ENCODE measurements at regions not wholly inside any gene's neighbourhood (a gene's known extent, or its start where the extent isn't known, plus 50 kb on each side); places are given as distances from the start of the nearest gene placed in this dataset.
A peak's percentile ranks its signal among the peaks of the same experiment; 100 is the strongest.

DNA sequence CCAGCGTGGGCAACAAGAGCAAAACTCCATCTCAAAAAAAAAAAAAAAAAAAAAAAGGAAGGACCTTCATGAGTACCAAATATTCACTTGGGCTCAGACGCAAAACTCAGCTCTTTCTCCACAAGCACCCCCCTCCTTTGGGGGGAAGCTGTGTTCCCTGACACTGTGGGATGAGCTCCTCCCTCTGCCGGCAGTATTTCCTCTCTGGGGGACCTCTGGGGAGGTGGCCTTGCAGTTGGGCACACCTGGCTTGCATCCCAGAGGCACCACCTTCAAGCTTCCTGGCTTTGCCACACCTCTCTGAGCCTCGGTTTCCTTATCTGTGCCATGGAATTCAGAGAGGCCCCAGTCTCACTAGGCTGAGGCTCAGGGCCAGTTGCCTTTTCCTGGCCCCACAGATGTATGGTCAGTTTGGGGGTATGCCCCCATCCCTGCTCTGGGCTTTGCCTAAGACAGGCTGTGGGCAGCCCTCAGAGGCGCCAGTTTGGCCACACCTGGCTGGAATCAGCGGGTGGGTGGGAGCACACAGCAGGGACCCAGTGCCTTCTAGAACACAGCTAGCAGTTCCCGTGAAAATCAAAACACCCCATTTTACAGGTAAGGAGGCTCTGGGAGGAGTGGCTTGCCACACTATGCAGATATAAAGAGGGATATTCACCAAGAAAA, 157.5 kb upstream of the IER5L start:
- peaks cover 9% of the 10 kb centered on the region for H3K9me3 Mint-ChIP-seq
- H3K4me1 Mint-ChIP-seq (ENCODE audit: low read depth) = peaks cover 39% of the 10 kb centered on the region
- H3K4me3 Mint-ChIP-seq = no peak overlapping the region
- H3K36me3 Mint-ChIP-seq (ENCODE audit: low read depth) = peaks cover 4% of the 10 kb centered on the region
- no peak overlapping the region for H3K27ac Mint-ChIP-seq
- peaks cover 8% of the 10 kb centered on the region for H3K27me3 Mint-ChIP-seq

DNA sequence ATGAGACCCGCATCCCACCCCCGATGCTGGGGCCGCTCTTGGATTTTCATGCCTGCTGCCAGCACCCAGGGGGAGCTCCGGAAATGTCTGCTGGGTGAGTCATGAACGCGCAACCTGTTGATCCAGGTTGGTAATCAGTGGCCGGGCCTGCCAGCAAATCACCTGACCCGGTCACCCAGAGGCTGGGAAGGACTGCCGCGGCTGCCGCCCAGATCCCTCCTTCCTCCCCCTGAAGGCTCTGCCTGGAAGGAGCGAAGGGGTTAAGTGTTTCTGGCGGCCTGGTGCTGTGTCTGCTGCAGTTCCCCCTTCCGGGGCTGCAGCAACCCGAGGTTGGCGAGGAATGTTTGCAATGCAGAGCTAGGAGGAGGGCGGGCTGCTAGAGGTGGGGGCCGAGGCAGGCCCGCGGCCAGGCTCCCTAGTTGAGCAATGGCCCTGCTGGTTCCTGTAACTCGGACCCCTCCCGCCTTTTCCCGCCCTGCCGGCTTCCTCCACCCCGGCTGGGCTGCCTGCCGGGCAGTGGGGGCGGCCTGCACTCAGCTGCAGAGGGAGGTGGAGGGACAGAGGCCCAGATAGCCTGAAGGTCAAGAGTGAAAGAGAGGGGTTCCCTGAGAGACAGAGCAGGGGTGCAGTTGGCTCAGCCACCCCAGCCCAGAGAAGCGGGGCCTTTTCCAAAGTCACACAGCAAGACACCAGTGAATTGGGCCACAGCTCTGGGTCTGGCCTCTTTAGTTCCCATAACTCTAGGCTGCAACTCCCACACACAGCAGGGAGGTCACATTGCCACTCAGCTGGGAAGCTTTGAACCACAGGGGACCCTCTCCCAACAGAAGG, 156.3 kb upstream of the IER5L start:
- H3K9me3 Mint-ChIP-seq = peaks cover 10% of the 10 kb centered on the region
- peaks cover 39% of the 10 kb centered on the region for H3K4me1 Mint-ChIP-seq (ENCODE audit: low read depth)
- peak overlapping the region; percentile 29 for H3K27ac Mint-ChIP-seq
- peaks cover 4% of the 10 kb centered on the region for H3K36me3 Mint-ChIP-seq (ENCODE audit: low read depth)
- H3K27me3 Mint-ChIP-seq = peaks cover 8% of the 10 kb centered on the region
- no peak overlapping the region for H3K4me3 Mint-ChIP-seq

DNA sequence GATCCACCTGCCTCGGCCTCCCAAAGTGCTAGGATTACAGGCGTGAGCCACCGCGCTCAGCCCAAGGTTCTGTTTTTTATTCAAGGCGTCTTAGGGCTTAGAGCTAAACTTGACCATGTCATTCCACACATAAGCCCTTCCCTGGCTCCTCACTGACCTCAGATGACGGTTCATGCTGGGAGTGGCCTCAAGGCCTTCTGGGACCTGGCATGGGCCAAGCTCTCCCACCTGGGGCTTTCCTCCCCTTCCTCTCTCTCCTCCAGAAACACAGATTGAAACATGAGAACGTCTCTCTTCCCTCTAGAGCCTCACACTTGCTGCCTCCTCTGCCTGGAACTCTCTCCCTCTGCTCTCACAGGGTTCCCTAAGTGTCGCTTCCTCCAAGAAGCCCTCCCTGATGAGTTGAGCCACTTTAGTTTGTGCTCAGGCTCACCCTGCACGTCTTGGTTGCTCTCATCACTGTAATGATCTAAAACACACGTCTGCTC, 155.6 kb upstream of the IER5L start:
- H3K4me1 Mint-ChIP-seq (ENCODE audit: low read depth) = peaks cover 43% of the 10 kb centered on the region
- H3K27me3 Mint-ChIP-seq = peaks cover 8% of the 10 kb centered on the region
- no peak overlapping the region for H3K27ac Mint-ChIP-seq
- H3K36me3 Mint-ChIP-seq (ENCODE audit: low read depth) = peaks cover 4% of the 10 kb centered on the region
- H3K4me3 Mint-ChIP-seq = no peak overlapping the region
- peaks cover 10% of the 10 kb centered on the region for H3K9me3 Mint-ChIP-seq

DNA sequence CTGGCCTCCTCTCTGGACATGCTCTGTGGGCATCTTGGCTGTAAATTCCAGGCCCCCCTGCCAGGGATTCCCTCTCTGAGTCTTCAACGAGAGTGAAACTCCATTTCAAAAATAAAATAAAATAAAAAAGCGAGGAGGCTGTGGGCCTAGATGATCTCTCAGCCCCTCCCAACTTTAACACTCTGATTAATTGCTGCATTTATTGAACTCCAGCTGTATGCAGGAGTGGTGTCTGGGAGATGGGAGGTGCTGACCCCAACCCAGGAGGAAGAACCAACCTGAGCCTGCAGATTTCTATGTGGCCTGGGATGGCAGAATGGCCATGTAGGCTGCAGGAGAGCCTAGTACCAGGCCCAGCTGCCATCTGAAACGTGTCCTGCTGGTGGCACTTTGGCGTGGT, 154.5 kb upstream of the IER5L start:
- Mint-ChIP-seq H3K4me3 (no peak overlapping the region), H3K9me3 (peaks cover 10% of the 10 kb centered on the region), H3K27me3 (peaks cover 3% of the 10 kb centered on the region), H3K4me1 (ENCODE audit: low read depth) (peaks cover 48% of the 10 kb centered on the region), H3K27ac (no peak overlapping the region), H3K36me3 (ENCODE audit: low read depth) (peaks cover 4% of the 10 kb centered on the region)

DNA sequence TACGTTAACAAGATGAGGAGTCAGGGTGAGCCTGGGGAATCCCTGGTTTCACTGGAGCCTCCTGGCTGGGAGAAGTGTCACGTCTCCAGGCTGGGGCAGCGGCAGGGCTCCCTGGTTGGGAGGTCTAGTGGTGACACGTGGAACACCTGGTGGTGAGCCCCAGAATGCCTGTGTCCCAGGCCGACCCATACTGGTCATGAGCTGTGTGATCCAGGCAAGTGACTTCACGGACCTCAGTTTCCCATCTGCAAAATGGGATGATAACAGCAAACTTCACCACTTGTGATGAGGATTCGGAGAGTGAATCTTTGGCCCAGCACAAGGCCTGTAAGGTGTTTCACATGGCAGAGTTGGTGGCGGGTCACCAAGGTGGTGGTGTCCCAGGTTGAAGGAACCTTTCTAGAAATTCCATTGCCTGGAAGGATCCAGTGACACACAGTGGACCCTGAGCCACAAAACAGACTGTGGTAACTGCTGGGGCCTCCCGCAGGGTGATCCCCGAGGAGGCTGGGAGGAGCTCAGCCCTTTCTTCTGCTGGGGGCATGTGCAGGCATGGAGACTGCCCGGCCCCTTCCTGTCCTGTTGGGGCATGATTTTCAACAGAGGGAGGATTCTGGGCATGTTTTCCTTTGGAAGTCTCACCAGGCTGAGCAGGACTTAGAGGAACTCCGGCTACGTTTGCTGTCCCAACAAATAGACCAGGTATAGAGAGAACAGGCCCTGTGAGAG, 153.9 kb upstream of the IER5L start:
- Mint-ChIP-seq H3K27ac (no peak overlapping the region), H3K4me3 (no peak overlapping the region), H3K9me3 (peaks cover 10% of the 10 kb centered on the region), H3K36me3 (ENCODE audit: low read depth) (peaks cover 4% of the 10 kb centered on the region), H3K27me3 (peaks cover 3% of the 10 kb centered on the region), H3K4me1 (ENCODE audit: low read depth) (peaks cover 47% of the 10 kb centered on the region)

DNA sequence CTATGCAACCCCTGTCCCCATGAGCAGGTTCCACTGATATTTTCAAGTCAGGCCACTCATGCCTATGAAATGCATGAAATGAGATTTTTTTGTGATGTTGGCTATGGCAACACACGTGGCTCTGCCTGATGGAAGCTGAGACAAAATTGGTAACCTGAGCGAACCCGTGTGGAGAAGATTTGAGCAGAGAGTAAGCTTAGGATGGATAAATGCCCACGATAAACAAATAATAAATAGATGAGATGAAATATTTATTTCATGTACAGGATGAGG, 153.4 kb upstream of the IER5L start:
- Mint-ChIP-seq H3K4me3 (no peak overlapping the region), H3K27me3 (peaks cover 3% of the 10 kb centered on the region), H3K36me3 (ENCODE audit: low read depth) (peaks cover 4% of the 10 kb centered on the region), H3K4me1 (ENCODE audit: low read depth) (peaks cover 42% of the 10 kb centered on the region), H3K27ac (no peak overlapping the region), H3K9me3 (peaks cover 10% of the 10 kb centered on the region)

DNA sequence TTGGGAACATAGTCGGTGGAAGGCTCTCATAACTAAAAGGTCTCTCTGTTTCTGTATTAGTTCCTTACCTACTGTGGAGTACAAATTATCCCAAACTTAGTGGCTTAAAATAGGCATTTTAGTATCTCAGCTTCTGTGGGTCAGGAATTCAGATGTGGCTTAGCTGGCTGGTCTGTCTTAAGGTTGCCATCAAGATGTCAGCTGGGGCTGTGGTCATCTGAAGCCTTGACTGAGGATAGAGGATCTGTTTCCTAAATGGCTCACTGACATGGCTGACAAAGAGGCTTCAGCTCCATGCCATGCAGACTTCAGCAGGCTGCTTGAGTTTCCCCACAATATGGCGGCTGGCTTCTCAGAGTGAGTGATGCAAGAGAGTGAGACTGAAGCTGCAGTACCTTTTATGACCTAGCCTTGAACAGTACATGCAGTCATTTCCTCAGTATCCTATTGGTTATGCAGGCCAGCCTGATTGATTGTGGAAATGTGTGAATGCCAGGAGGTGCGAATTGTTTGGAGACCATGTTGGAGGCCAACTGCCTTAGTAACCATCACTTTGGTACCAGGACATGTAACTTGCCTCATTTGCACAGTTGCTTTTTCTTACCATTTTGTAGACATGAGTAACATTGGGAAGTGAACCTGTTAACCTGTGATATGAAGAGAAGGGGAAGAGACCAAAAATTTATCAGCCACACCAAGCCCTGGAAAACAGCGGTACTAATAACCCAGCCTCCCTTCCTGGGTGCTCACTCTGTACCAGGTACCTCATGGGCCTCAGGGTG, 152.8 kb upstream of the IER5L start:
- Mint-ChIP-seq H3K27ac (no peak overlapping the region), H3K36me3 (ENCODE audit: low read depth) (peaks cover 4% of the 10 kb centered on the region), H3K4me1 (ENCODE audit: low read depth) (peaks cover 37% of the 10 kb centered on the region), H3K4me3 (no peak overlapping the region), H3K9me3 (peaks cover 10% of the 10 kb centered on the region), H3K27me3 (peaks cover 3% of the 10 kb centered on the region)

DNA sequence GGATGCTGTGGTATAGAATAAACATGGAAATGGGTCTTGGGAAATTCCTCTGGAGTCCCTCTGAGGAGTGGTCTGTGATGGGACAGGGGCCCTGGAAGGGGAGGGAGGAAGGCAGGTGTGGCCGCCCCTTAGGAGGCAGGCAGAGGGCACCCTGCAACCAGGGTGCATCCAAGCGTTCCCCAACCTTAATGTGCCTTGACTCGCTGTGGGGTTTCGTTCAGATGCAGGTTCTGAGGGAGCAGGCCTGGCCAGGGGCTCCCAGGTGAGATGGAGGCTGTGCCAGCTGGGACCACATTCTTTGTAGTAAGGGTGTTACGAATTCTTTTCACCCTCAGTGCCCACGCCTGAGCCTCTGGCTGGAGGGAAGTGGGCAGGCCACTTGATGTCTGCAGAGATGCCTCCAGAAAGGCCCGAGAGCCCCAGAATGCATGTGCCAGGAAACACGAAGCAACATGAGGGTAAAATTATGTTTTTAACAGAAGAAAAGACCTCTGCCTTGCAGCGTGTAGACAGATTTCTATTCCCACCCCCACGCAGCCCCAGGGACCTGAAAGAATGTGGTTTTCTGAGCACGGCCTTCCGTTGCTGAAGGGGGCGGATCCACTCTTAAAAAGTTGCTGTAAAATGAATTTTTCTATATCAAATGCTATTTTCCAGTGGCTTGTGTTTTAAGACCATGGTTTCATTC, 150.4 kb upstream of the IER5L start:
- H3K4me1 Mint-ChIP-seq (ENCODE audit: low read depth) = peaks cover 19% of the 10 kb centered on the region
- no peak overlapping the region for H3K4me3 Mint-ChIP-seq
- H3K27me3 Mint-ChIP-seq = no peaks in the 10 kb centered on the region
- peaks cover 4% of the 10 kb centered on the region for H3K36me3 Mint-ChIP-seq (ENCODE audit: low read depth)
- peaks cover 10% of the 10 kb centered on the region for H3K9me3 Mint-ChIP-seq
- no peak overlapping the region for H3K27ac Mint-ChIP-seq

DNA sequence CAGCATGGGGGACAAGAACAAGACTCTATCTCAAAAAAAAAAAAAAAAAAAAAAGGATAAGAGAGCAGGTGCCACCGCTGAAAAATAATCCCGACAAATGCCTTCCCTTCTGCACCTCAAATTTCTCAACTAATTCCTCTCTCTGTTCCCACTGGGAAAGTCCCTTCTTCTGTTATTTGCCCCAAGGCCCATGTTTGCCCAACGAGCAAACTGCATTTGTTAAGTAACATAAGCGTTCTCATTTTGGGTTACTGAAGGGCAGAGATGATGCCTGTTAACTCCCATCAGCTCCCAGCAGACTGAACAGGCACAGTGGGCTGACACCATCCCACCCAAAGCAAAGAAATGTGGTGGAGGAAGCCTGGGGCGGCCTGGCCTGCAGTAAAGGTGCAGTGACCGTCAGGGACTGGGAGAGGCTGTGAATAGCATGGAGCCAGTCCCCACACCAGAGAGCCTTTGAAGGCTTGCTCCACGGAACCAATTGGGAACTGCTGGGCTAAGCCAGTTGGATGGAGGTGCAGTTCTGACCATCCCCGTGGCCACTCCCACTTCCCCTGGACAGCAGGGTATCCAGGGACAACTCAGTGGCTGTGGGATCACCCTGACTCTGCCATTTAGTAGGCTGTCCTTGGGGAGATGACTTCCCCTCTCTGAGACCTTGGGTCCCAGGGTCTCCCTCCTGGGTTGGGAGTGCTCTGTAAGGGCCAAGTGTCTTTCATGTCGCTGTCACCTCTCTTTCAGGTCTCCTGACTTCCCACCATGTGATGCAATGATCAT, 149.7 kb upstream of the IER5L start:
- Mint-ChIP-seq H3K4me1 (ENCODE audit: low read depth) (peaks cover 25% of the 10 kb centered on the region), H3K4me3 (no peak overlapping the region), H3K27me3 (no peaks in the 10 kb centered on the region), H3K36me3 (ENCODE audit: low read depth) (peaks cover 4% of the 10 kb centered on the region), H3K27ac (no peak overlapping the region), H3K9me3 (peaks cover 10% of the 10 kb centered on the region)

DNA sequence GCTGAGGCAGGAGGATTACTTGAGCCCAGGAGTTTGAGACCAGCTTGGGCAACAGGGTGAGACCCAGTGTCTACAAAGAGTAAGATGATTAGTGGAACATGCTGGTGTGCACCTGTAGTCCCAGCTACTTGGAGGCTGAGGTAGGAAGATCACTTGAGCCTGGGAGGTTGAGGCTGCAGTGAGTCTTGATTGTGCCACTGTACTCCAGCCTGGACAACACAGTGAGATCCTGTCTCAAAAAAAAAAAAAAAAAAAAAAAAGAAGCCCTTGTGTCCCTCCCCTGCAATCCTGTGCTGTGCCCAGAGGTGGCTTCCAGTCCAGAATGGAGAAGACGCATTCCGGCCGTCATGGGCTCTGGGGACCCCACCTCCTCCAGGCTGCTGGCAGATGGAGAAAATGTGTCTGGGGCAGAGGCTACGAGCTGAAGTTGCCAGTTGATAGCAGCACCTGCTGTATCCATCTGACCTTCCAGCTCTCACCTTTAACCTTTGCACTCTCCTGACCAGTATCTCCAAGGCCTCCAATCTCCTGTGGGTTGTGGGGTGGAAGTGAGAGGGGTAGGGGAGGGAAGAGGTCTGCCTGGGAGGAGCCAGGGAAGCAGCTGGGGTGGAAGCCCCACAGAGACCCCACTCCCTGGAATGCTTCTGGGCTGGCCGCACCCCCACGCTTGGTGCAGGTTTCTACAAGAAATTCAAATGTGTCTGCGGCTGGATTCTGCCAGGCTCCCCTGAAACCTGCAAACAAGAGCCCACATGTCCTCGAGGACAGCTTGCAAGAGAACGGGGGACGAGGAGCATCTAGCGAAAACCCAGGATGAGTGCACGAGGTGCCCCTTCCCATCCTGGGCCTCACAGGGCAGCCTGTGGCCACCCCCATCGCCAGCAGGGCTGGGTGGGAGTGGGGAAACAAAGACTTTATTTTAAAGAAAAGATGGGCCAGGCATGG, 148.3 kb upstream of the IER5L start:
- Mint-ChIP-seq H3K36me3 (ENCODE audit: low read depth) (peaks cover 1% of the 10 kb centered on the region), H3K9me3 (peaks cover 8% of the 10 kb centered on the region), H3K27ac (no peak overlapping the region), H3K4me3 (no peak overlapping the region), H3K27me3 (no peaks in the 10 kb centered on the region), H3K4me1 (ENCODE audit: low read depth) (peaks cover 36% of the 10 kb centered on the region)

DNA sequence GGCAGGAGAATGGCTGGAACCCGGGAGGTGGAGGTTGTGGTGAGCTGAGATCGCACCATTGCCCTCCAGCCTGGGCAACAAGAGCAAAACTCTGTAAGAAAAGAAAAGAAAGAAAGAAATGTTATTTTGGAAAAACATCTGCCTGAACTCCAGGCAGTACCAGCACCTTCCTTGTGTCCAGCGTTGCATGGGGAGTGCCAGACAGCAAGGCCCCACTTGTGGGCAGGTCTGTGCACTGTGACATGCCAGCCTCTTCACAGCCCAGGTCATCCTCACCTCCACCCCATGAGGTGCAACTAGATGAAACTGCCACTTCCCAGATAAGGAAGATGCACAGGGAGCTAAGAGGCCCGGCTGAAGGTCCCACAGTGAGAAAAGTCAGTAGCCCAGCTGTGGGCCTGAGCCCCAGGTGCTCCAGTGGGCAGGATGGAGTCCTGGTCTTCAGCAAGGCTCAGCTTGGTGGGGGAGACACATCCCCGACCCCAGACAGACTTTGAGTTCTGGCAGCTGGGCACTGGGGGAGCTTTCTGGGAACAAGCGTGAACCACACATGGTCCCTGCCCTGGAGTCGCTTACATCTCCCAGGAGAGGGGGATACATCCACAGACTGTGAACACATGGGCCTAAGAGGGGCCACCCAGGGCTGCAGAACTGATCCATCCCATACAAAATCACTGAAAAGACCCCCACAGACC, 146.9 kb upstream of the IER5L start:
- H3K9me3 Mint-ChIP-seq = no peaks in the 10 kb centered on the region
- no peak overlapping the region for H3K4me3 Mint-ChIP-seq
- H3K36me3 Mint-ChIP-seq (ENCODE audit: low read depth) = no peaks in the 10 kb centered on the region
- no peaks in the 10 kb centered on the region for H3K27me3 Mint-ChIP-seq
- peaks cover 49% of the 10 kb centered on the region for H3K4me1 Mint-ChIP-seq (ENCODE audit: low read depth)
- H3K27ac Mint-ChIP-seq = no peak overlapping the region

DNA sequence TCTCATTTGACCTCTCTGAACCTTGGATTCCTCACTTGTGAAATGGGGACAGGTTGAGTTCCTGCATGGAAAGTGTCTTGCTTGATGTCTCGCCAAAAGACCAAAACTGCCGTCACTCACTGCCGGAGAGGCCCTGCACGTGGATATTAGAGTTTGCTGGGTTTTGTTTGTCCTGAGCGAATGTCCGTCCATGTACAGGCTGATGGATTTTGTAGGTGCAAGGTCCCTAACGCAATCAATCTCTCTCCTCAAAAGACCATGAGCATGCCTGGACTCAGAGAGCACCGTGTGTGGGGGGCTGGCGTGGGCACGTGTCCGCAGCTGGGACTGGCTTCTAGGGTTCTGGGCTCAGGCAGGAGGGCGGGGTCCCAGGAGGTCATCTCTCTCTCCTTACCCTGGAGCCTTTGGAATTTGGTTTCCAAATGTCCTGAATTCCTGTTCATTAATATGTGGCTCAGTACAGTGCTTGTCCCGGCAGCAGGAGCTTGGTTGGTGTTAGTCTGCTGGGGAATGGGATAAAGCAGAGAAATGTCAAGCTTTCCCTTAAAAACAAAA, 146.0 kb upstream of the IER5L start:
- no peak overlapping the region for H3K4me3 Mint-ChIP-seq
- no peaks in the 10 kb centered on the region for H3K36me3 Mint-ChIP-seq (ENCODE audit: low read depth)
- H3K27ac Mint-ChIP-seq = no peak overlapping the region
- peaks cover 51% of the 10 kb centered on the region for H3K4me1 Mint-ChIP-seq (ENCODE audit: low read depth)
- no peaks in the 10 kb centered on the region for H3K9me3 Mint-ChIP-seq
- H3K27me3 Mint-ChIP-seq = no peaks in the 10 kb centered on the region

Data from stimulated activated naive CD8-positive, alpha-beta T cell treated with anti-CD3 and anti-CD28 coated beads, Interleukin-15, Interleukin-2, amounts not matched to agents 100 ng/mL and 50 ng/mL, for 24 hours (primary cell).